Transverse colon (tissue), 4 donors: ENCODE measurements at regions not wholly inside any gene's neighbourhood (a gene's known extent, or its start where the extent isn't known, plus 50 kb on each side); places are given as distances from the start of the nearest gene placed in this dataset.

Experiments
- DNase-seq: peaks from one replicate; pipeline ENCODE4 v3.0.0-alpha.2; 2019
- H3K27ac ChIP-seq, 4 donors: fragments of 200-600 bp; sonication (generic); 2 replicates each; pipeline ENCODE4 v1.5.1; 2016 to 2018; ENCODE audit warnings: inconsistent platforms in 4 of 4
- H3K27me3 ChIP-seq: fragments of 200-600 bp; sonication (generic); 2 replicates; pipeline ENCODE4 v1.5.1; 2017; ENCODE audit warnings: inconsistent platforms
- H3K36me3 ChIP-seq, 4 donors: fragments of 200-600 bp; sonication (generic); 2 replicates each; pipeline ENCODE4 v1.5.1; 2017 to 2019; ENCODE audit warnings: inconsistent platforms in 4 of 4
- H3K4me1 ChIP-seq, 4 donors: fragments of 200-600 bp; sonication (generic); 2 replicates each; pipeline ENCODE4 v1.5.1; 2017 to 2020; ENCODE audit warnings: inconsistent platforms in 4 of 4
- H3K4me3 ChIP-seq, 4 donors: fragments of 200-600 bp; sonication (generic); 1 replicate in 1 of 4; 2 replicates in 3 of 4; pipeline versions ENCODE4 v1.5.1 to v1.6.1; 2017 to 2019; ENCODE audit warnings: inconsistent platforms in 4 of 4
- H3K9me3 ChIP-seq, 2 donors: fragments of 200-600 bp; sonication (generic); 2 replicates each; pipeline ENCODE4 v1.5.1; 2017 to 2019; ENCODE audit warnings: inconsistent platforms in 2 of 2
- EP300 ChIP-seq: sonication (generic); formaldehyde crosslinking; IDR thresholded peaks from one replicate; pipeline ENCODE4 v1.6.1; 2017; ENCODE audit warnings: antibody characterized with exemption, low read depth
- POLR2A ChIP-seq: fragments of 450-650 bp; IDR thresholded peaks from one replicate; pipeline ENCODE4 v1.6.1; 2016; ENCODE audit warnings: antibody characterized with exemption, mild to moderate bottlenecking, moderate library complexity
- POLR2AphosphoS5 ChIP-seq, 3 donors: sonication (generic); formaldehyde crosslinking; IDR thresholded peaks; one replicate each; pipeline ENCODE4 v1.6.1; 2016; ENCODE audit warnings: antibody characterized with exemption in 3 of 3
- WGBS, 2 donors: methylation state at CpG; one replicate each; pipeline ENCODE4 v1.1.5; 2018; ENCODE audit warnings: low coverage in 1 of 2; 5-methylcytosine and 5-hydroxymethylcytosine counted together
- in situ Hi-C, 4 donors: fragments of 200-750 bp; cut with MboI; loops; one replicate each; pipeline versions ENCODE4 v1.15.0 to v1.15.1; 2017; ENCODE audit warnings: low sequenced_read_pairs in 3 of 4, low pct_ligation_motif_present in 1 of 4, low pct_unique_long_range_greater_than_20kb in 1 of 4
- intact Hi-C: fragments of 100-400 bp; cut with DNase I; formaldehyde crosslinking; loops from one replicate; pipeline ENCODE4 v1.15.1; 2023; ENCODE audit warnings: low total_unique reads
- TF ChIP-seq, protein P1 (sequence below), 5 experiments: fragments of 200-600 bp in 3 of 5; fragments of 450-650 bp in 2 of 5; sonication (generic) in 3 of 5; IDR thresholded peaks; 1 replicate in 2 of 5; 2 replicates in 3 of 5; pipeline ENCODE4 v1.5.1; 2016 to 2017; ENCODE audit warnings: antibody characterized with exemption in 5 of 5, inconsistent platforms in 3 of 5, mild to moderate bottlenecking in 2 of 5, moderate library complexity in 1 of 5

DNA sequence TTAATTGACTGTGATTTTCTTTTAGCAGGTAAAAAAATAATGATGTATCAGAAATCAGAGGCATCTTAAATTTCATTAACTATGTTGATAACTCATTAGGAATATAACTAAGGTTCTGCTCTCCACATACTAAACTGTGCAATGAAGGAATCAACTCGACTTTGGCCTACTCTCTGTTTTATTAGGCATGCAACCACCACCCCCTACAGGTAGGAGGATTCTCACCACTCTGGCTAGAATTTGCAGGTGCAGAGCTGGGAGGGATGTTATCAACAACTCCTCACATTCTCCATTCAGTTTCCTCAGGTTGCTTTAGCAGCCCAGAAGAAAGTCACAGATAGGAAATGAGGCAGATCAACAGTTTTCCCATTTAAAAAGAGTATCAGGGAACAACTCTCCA is 160.1 kb downstream of the COX18 start:
- no peaks in the 10 kb centered on the region for H3K9me3 ChIP-seq
- no peak overlapping the region for H3K27ac ChIP-seq
- H3K4me1 ChIP-seq = no peaks in the 10 kb centered on the region
- no peak for DNase-seq
- in situ Hi-C loops (no loop called here), intact Hi-C loops (no loop called here)
- no peaks in the 10 kb centered on the region for H3K27me3 ChIP-seq
- TF ChIP-seq POLR2A = no peak
- TF ChIP-seq, protein P1, sequence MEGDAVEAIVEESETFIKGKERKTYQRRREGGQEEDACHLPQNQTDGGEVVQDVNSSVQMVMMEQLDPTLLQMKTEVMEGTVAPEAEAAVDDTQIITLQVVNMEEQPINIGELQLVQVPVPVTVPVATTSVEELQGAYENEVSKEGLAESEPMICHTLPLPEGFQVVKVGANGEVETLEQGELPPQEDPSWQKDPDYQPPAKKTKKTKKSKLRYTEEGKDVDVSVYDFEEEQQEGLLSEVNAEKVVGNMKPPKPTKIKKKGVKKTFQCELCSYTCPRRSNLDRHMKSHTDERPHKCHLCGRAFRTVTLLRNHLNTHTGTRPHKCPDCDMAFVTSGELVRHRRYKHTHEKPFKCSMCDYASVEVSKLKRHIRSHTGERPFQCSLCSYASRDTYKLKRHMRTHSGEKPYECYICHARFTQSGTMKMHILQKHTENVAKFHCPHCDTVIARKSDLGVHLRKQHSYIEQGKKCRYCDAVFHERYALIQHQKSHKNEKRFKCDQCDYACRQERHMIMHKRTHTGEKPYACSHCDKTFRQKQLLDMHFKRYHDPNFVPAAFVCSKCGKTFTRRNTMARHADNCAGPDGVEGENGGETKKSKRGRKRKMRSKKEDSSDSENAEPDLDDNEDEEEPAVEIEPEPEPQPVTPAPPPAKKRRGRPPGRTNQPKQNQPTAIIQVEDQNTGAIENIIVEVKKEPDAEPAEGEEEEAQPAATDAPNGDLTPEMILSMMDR (IDR thresholded peaks at IDR 0.05) = no peak
- no peak for TF ChIP-seq POLR2AphosphoS5 (IDR thresholded peaks at IDR 0.05)
- no peak for TF ChIP-seq EP300
- WGBS, 2 donors = 0% methylated on average over 1 of the region's 1 CpG
- H3K4me3 ChIP-seq = no peak overlapping the region
- H3K36me3 ChIP-seq = no peaks in the 10 kb centered on the region

DNA sequence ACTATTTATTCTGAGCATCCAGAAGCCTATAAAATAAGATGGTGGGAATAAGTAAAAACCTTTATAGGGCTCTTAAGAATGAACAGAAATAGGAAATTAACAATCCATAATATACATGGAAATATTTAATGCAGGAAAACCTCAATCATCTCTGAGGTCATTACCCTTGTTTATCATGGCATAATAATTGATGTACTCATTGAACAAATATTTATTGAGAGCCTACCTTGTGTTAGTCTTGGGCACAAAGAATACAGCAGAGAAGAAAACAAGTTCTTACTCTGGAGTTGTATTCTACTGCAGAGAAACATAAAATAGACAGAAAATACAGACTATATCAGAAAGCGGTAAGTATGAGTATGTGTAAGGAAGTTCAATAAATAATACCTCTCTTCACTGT is 167.2 kb downstream of the COX18 start:
- intact Hi-C loops = no loop called here
- 20 to 50% methylated on average over 1 of the region's 1 CpG for WGBS, 2 donors
- Histone ChIP-seq H3K27ac (no peak overlapping the region), H3K36me3 (no peaks in the 10 kb centered on the region), H3K4me1 (no peaks in the 10 kb centered on the region), H3K27me3 (no peaks in the 10 kb centered on the region), H3K9me3 (no peaks in the 10 kb centered on the region), H3K4me3 (no peak overlapping the region)
- TF ChIP-seq POLR2AphosphoS5 (IDR thresholded peaks at IDR 0.05) (no peak), EP300 (no peak), POLR2A (no peak)
- TF ChIP-seq, protein P1 (IDR thresholded peaks at IDR 0.05) = no peak
- no peak for DNase-seq
- in situ Hi-C loops = no loop called here

DNA sequence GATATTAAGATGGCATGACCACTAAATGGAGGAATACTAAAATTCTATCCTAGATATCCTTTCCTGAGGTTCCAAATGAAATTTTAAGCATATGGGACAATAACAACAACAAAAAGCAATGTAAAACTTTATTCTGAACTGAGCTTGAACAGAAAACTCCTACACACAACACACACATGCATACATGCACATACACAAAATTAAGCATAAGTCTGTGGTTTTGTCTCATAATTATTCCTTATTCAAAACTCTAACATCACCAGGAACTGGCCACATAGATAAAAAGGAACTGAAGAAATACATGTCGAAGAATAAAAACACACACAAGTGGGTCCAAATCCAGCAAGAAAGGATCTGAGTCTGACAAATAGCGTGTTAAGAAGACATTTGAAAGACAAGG is 168.0 kb downstream of the COX18 start:
- 63% methylated on average over 2 of the region's 2 CpGs for WGBS, 2 donors

DNA sequence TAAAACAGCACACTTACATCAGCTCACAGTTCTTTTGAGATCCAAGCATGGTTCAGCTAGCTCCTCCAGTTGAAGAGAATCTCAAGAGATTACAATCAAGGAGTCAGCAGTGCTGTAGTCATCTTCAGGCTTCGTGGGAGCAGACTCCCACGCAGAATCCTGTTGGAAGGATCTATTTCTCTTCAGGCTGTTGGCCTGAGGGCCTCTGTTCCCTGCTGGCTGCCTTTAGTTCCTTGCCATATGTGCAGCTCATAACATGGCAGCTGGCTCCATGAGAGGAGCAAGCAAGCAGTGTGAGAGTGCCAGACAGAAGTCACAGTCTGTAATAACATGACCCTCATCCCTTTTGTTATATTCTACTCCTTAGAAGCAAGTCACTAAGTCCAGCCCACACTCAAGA is 168.6 kb downstream of the COX18 start:
- no peaks in the 10 kb centered on the region for H3K36me3 ChIP-seq
- intact Hi-C loops = no loop called here
- in situ Hi-C loops = no loop called here
- H3K4me1 ChIP-seq = no peaks in the 10 kb centered on the region
- TF ChIP-seq POLR2A (no peak), EP300 (no peak), POLR2AphosphoS5 (IDR thresholded peaks at IDR 0.05) (no peak)
- TF ChIP-seq, protein P1 (IDR thresholded peaks at IDR 0.05) = no peak
- no peaks in the 10 kb centered on the region for H3K27me3 ChIP-seq
- no peaks in the 10 kb centered on the region for H3K9me3 ChIP-seq
- H3K27ac ChIP-seq = no peak overlapping the region
- 45 to 73% methylated on average over 2 of the region's 2 CpGs for WGBS, 2 donors
- no peak overlapping the region for H3K4me3 ChIP-seq
- no peak for DNase-seq

More for the DNA sequence above, 168.0 kb downstream of the COX18 start:
- TF ChIP-seq, protein P1 (IDR thresholded peaks at IDR 0.05) = no peak
- TF ChIP-seq POLR2A = no peak
- no peak for TF ChIP-seq POLR2AphosphoS5 (IDR thresholded peaks at IDR 0.05)
- no peak for TF ChIP-seq EP300
- no peaks in the 10 kb centered on the region for H3K9me3 ChIP-seq
- no peaks in the 10 kb centered on the region for H3K36me3 ChIP-seq
- in situ Hi-C loops (no loop called here), intact Hi-C loops (no loop called here)
- H3K4me3 ChIP-seq = no peak overlapping the region
- H3K27me3 ChIP-seq = no peaks in the 10 kb centered on the region
- DNase-seq = no peak
- no peak overlapping the region for H3K27ac ChIP-seq
- no peaks in the 10 kb centered on the region for H3K4me1 ChIP-seq
